H9 (cell line): ENCODE measurements at regions not wholly inside any gene's neighbourhood (a gene's known extent, or its start where the extent isn't known, plus 50 kb on each side); places are given as distances from the start of the nearest gene placed in this dataset.

Source experiments
- DNase-seq: peaks from one replicate; pipeline ENCODE4 v3.0.0-alpha.2; 2017
- H2AFZ ChIP-seq: one replicate; pipeline ENCODE4 v1.6.1; 2013; ENCODE audit warnings: mild to moderate bottlenecking, low read length, control low read depth, moderate library complexity
- H2AK5ac ChIP-seq: 2 replicates; pipeline ENCODE4 v1.6.1; 2013; ENCODE audit warnings: low read length, control low read depth, mixed read lengths; ENCODE audit not compliant: insufficient read length
- H2BK120ac ChIP-seq: one replicate; pipeline ENCODE4 v1.6.1; 2013; ENCODE audit warnings: low read depth, mild to moderate bottlenecking, low read length, control low read depth, inconsistent platforms; ENCODE audit not compliant: poor library complexity, severe bottlenecking
- H2BK12ac ChIP-seq: 2 replicates; pipeline ENCODE4 v1.6.1; 2013; ENCODE audit warnings: low read length, control low read depth, mixed read lengths, low read depth; ENCODE audit not compliant: insufficient read length
- H2BK15ac ChIP-seq: 2 replicates; pipeline ENCODE4 v1.6.1; 2013; ENCODE audit warnings: low read depth, low read length, control low read depth
- H2BK20ac ChIP-seq: one replicate; pipeline ENCODE4 v1.6.1; 2013; ENCODE audit warnings: low read depth, mild to moderate bottlenecking, low read length, control low read depth, inconsistent platforms; ENCODE audit not compliant: poor library complexity, severe bottlenecking
- H2BK5ac ChIP-seq: 2 replicates; pipeline ENCODE4 v1.6.1; 2013; ENCODE audit warnings: low read length, control low read depth, mixed read lengths; ENCODE audit not compliant: insufficient read length
- H3K14ac ChIP-seq: 2 replicates; pipeline ENCODE4 v1.6.1; 2013; ENCODE audit warnings: low read length, control low read depth; ENCODE audit not compliant: insufficient read depth
- H3K18ac ChIP-seq: 2 replicates; pipeline ENCODE4 v1.6.1; 2013; ENCODE audit warnings: low read depth, mild to moderate bottlenecking, mixed read lengths, low read length, control low read depth; ENCODE audit not compliant: insufficient read length
- H3K23ac ChIP-seq: 2 replicates; pipeline ENCODE4 v1.6.1; 2013; ENCODE audit warnings: low read length, control low read depth, mixed read lengths, low read depth; ENCODE audit not compliant: insufficient read length
- H3K23me2 ChIP-seq: 2 replicates; pipeline ENCODE4 v1.6.1; 2013; ENCODE audit warnings: low read depth, mild to moderate bottlenecking, mixed read lengths, low read length, control low read depth; ENCODE audit not compliant: insufficient read length, poor library complexity, severe bottlenecking
- H3K27ac ChIP-seq: 2 replicates; pipeline ENCODE4 v1.5.1; 2013; ENCODE audit warnings: low read length, control low read depth, mixed read lengths, low read depth; ENCODE audit not compliant: insufficient read length
- H3K27me3 ChIP-seq: 2 replicates; pipeline ENCODE4 v1.6.1; 2013; ENCODE audit warnings: low read length, control low read depth, inconsistent platforms; ENCODE audit not compliant: insufficient read depth
- H3K4ac ChIP-seq: 2 replicates; pipeline ENCODE4 v1.6.1; 2013; ENCODE audit warnings: low read depth, mild to moderate bottlenecking, control low read depth, inconsistent platforms, low read length, moderate library complexity
- H3K4me1 ChIP-seq: 2 replicates; pipeline ENCODE4 v1.6.1; 2013; ENCODE audit warnings: low read length, control low read depth, inconsistent platforms; ENCODE audit not compliant: insufficient read depth
- H3K4me2 ChIP-seq: 2 replicates; pipeline ENCODE4 v1.6.1; 2013; ENCODE audit warnings: low read length, control low read depth, mixed read lengths; ENCODE audit not compliant: insufficient read length, insufficient read depth
- H3K56ac ChIP-seq: 2 replicates; pipeline ENCODE4 v1.6.1; 2013; ENCODE audit warnings: low read depth, mild to moderate bottlenecking, mixed read lengths, low read length, control low read depth; ENCODE audit not compliant: insufficient read length
- H3K79me1 ChIP-seq: 2 replicates; pipeline ENCODE4 v1.6.1; 2013; ENCODE audit warnings: low read depth, mild to moderate bottlenecking, moderate library complexity, low read length, control low read depth, inconsistent platforms; ENCODE audit not compliant: insufficient read depth, poor library complexity, severe bottlenecking
- H3K79me2 ChIP-seq: 2 replicates; pipeline ENCODE4 v1.6.1; 2013; ENCODE audit warnings: low read length, control low read depth, inconsistent platforms; ENCODE audit not compliant: insufficient read depth
- H3K9ac ChIP-seq: 2 replicates; pipeline ENCODE4 v1.6.1; 2013; ENCODE audit warnings: low read length, control low read depth, mixed read lengths; ENCODE audit not compliant: insufficient read length; ENCODE audit errors: extremely low read depth
- H3K9me3 ChIP-seq: one replicate; pipeline ENCODE4 v1.6.1; 2013; ENCODE audit warnings: low read depth, low read length, inconsistent platforms; ENCODE audit not compliant: control insufficient read depth
- H3T11ph ChIP-seq: one replicate; pipeline ENCODE4 v1.6.1; 2013; ENCODE audit warnings: mild to moderate bottlenecking, low read length, control low read depth, inconsistent platforms
- H4K20me1 ChIP-seq: one replicate; pipeline ENCODE4 v1.6.1; 2013; ENCODE audit not compliant: control insufficient read depth, insufficient read length, insufficient read depth
- H4K5ac ChIP-seq: 2 replicates; pipeline ENCODE4 v1.6.1; 2013; ENCODE audit warnings: low read depth, mild to moderate bottlenecking, mixed read lengths, low read length, control low read depth; ENCODE audit not compliant: insufficient read length
- H4K8ac ChIP-seq: replicated peaks from 2 replicates; pipeline ENCODE4 v1.6.1; 2013; ENCODE audit warnings: low read length, control low read depth, mixed read lengths, low read depth; ENCODE audit not compliant: insufficient read length
- H4K91ac ChIP-seq: 2 replicates; pipeline ENCODE4 v1.6.1; 2013; ENCODE audit warnings: low read depth, mild to moderate bottlenecking, moderate library complexity, mixed read lengths, low read length, control low read depth; ENCODE audit not compliant: insufficient read length
- H3K27ac Mint-ChIP-seq, 3 experiments: 2 replicates in 2 of 3; 3 replicates in 1 of 3; pipeline ENCODE4 v1.8.0; 2020 to 2021; ENCODE audit warnings: mixed read lengths in 3 of 3, mild to moderate bottlenecking in 1 of 3, moderate library complexity in 1 of 3
- H3K27me3 Mint-ChIP-seq: 2 replicates; pipeline ENCODE4 v1.8.0; 2021; ENCODE audit warnings: low read depth, mild to moderate bottlenecking, moderate library complexity, mixed read lengths
- H3K36me3 Mint-ChIP-seq, 3 experiments: 2 replicates in 2 of 3; 3 replicates in 1 of 3; pipeline ENCODE4 v1.8.0; 2020 to 2021; ENCODE audit warnings: low read depth in 3 of 3, mixed read lengths in 3 of 3; ENCODE audit not compliant: insufficient read depth in 1 of 3
- H3K4me1 Mint-ChIP-seq, 2 experiments: 2 replicates each; pipeline ENCODE4 v1.8.0; 2020; ENCODE audit warnings: mixed read lengths in 2 of 2
- H3K4me3 Mint-ChIP-seq, 2 experiments: 2 replicates in 1 of 2; 3 replicates in 1 of 2; pipeline ENCODE4 v1.8.0; 2020 to 2021; ENCODE audit warnings: mild to moderate bottlenecking in 2 of 2, mixed read lengths in 2 of 2, moderate library complexity in 1 of 2
- H3K9me3 Mint-ChIP-seq, 2 experiments: 2 replicates in 1 of 2; 3 replicates in 1 of 2; pipeline ENCODE4 v1.8.0; 2020; ENCODE audit warnings: mild to moderate bottlenecking in 2 of 2, mixed read lengths in 2 of 2, moderate library complexity in 1 of 2
- CTCF ChIP-seq: fragments of 200-600 bp; sonication (generic); conservative IDR thresholded peaks from 3 replicates; pipeline ENCODE4 v1.8.0; 2021; ENCODE audit warnings: antibody characterized with exemption, mild to moderate bottlenecking
- WGBS: extraction: QIAGEN DNeasy Blood & Tissue Kit; methylation state at CpG from one replicate; pipeline ENCODE4 v1.1.7; 2013; ENCODE audit warnings: missing lambda C conversion rate, low lambda C conversion rate, mixed read lengths; ENCODE audit not compliant: insufficient read length; ENCODE audit errors: extremely low coverage; 5-methylcytosine and 5-hydroxymethylcytosine counted together

- no peaks in the 10 kb centered on the region for H3K23me2 ChIP-seq
- H3K9ac ChIP-seq, result no peak overlapping the region
- no peak overlapping the region for H2BK15ac ChIP-seq
- no peak overlapping the region for H3K27ac ChIP-seq
- H2BK20ac ChIP-seq, result no peak overlapping the region
- H3K4me2 ChIP-seq, result no peak overlapping the region
- H3K79me1 ChIP-seq, result no peaks in the 10 kb centered on the region
- no peak overlapping the region for H3K4me3 Mint-ChIP-seq
- no peak overlapping the region for H2BK120ac ChIP-seq
- H2AFZ ChIP-seq, result no peak overlapping the region
- no peak overlapping the region for H2AK5ac ChIP-seq
- H3K9me3 ChIP-seq, result no peaks in the 10 kb centered on the region
- H3K27me3 ChIP-seq, result no peaks in the 10 kb centered on the region
- H3K36me3 Mint-ChIP-seq, result peaks cover 1 to 11% (median 2%) of the 10 kb centered on the region in 3 experiments; a peak in 3 of 7 replicates
- H3K56ac ChIP-seq, result no peak overlapping the region
- peaks cover 11 to 14% of the 10 kb centered on the region in 2 experiments; a peak in 4 of 5 replicates for H3K9me3 Mint-ChIP-seq
- no peak overlapping the region for H4K5ac ChIP-seq
- no CpG with 5 or more reads among the region's 3 CpGs for WGBS
- no peak overlapping the region for H3T11ph ChIP-seq
- no peak overlapping the region for H3K4ac ChIP-seq
- no peak overlapping the region for H2BK12ac ChIP-seq
- no peaks in the 10 kb centered on the region for H3K4me1 Mint-ChIP-seq
- H4K91ac ChIP-seq, result no peak overlapping the region
- no peak overlapping the region for H2BK5ac ChIP-seq
- no peak for DNase-seq
- no peak for TF ChIP-seq CTCF
- H3K4me1 ChIP-seq, result no peaks in the 10 kb centered on the region
- H3K27me3 Mint-ChIP-seq, result no peaks in the 10 kb centered on the region
- H3K23ac ChIP-seq, result no peak overlapping the region
- H3K18ac ChIP-seq, result no peak overlapping the region
- H3K27ac Mint-ChIP-seq, result no peak overlapping the region
- no peak overlapping the region for H4K8ac ChIP-seq
- H4K20me1 ChIP-seq, result no peaks in the 10 kb centered on the region
- no peak overlapping the region for H3K14ac ChIP-seq
- no peaks in the 10 kb centered on the region for H3K79me2 ChIP-seq
Measured at GRCh38 chr3:180496995-180497394, 105.0 kb upstream of the TTC14 start.
